ENCODE measurements at regions not wholly inside any gene's neighbourhood (a gene's known extent, or its start where the extent isn't known, plus 50 kb on each side); places are given as distances from the start of the nearest gene placed in this dataset.

- DNase-seq = no peak
- no peaks in the 10 kb centered on the region for H3K36me3 ChIP-seq
Observed at GRCh38 chr21:28540514-28540913, 452.2 kb downstream of the LTN1 start.

GRCh38 chr21:28539623-28539988 is 453.1 kb downstream of the LTN1 start:
- no peaks in the 10 kb centered on the region for H3K4me1 ChIP-seq
- DNase-seq = no peak
- H3K36me3 ChIP-seq = no peaks in the 10 kb centered on the region
- no peaks in the 10 kb centered on the region for H3K27me3 ChIP-seq
- H3K9me3 ChIP-seq (replicated peaks) = no peaks in the 10 kb centered on the region
- no peak overlapping the region for H3K27ac ChIP-seq
- no peak overlapping the region for H3K4me3 ChIP-seq

More at GRCh38 chr21:28540514-28540913, 452.2 kb downstream of the LTN1 start:
- Histone ChIP-seq H3K9me3 (replicated peaks) (no peaks in the 10 kb centered on the region), H3K27ac (no peak overlapping the region), H3K4me1 (no peaks in the 10 kb centered on the region), H3K27me3 (no peaks in the 10 kb centered on the region), H3K4me3 (no peak overlapping the region)

GRCh38 chr21:28538987-28539622 is 453.6 kb downstream of the LTN1 start:
- DNase-seq = no peak
- no peak overlapping the region for H3K4me3 ChIP-seq
- H3K9me3 ChIP-seq (replicated peaks) = no peaks in the 10 kb centered on the region
- no peak overlapping the region for H3K27ac ChIP-seq
- H3K27me3 ChIP-seq = no peaks in the 10 kb centered on the region
- H3K36me3 ChIP-seq = no peaks in the 10 kb centered on the region
- no peaks in the 10 kb centered on the region for H3K4me1 ChIP-seq

GRCh38 chr21:28537371-28538079 is 455.2 kb downstream of the LTN1 start:
- DNase-seq = no peak
- no peaks in the 10 kb centered on the region for H3K9me3 ChIP-seq (replicated peaks)
- H3K4me1 ChIP-seq = no peaks in the 10 kb centered on the region
- no peak overlapping the region for H3K27ac ChIP-seq
- no peaks in the 10 kb centered on the region for H3K27me3 ChIP-seq
- no peaks in the 10 kb centered on the region for H3K36me3 ChIP-seq
- H3K4me3 ChIP-seq = no peak overlapping the region

- Histone ChIP-seq H3K4me3 (no peak overlapping the region), H3K27ac (no peak overlapping the region), H3K4me1 (no peaks in the 10 kb centered on the region), H3K36me3 (no peaks in the 10 kb centered on the region), H3K9me3 (replicated peaks) (no peaks in the 10 kb centered on the region), H3K27me3 (no peaks in the 10 kb centered on the region)
- DNase-seq = no peak
Observed at GRCh38 chr21:28532446-28532845, 460.2 kb downstream of the LTN1 start.

GRCh38 chr21:28523367-28523766 is 469.3 kb downstream of the LTN1 start:
- no peaks in the 10 kb centered on the region for H3K36me3 ChIP-seq
- no peak overlapping the region for H3K27ac ChIP-seq
- H3K27me3 ChIP-seq = no peaks in the 10 kb centered on the region
- DNase-seq = no peak
- no peak overlapping the region for H3K4me3 ChIP-seq
- peaks cover 4% of the 10 kb centered on the region for H3K4me1 ChIP-seq
- no peaks in the 10 kb centered on the region for H3K9me3 ChIP-seq (replicated peaks)

- DNase-seq = peak; percentile 5 to 42
- H3K9me3 ChIP-seq (replicated peaks) = no peaks in the 10 kb centered on the region
- H3K27me3 ChIP-seq = no peaks in the 10 kb centered on the region
- H3K36me3 ChIP-seq = no peaks in the 10 kb centered on the region
- H3K27ac ChIP-seq = no peak overlapping the region
- no peak overlapping the region for H3K4me3 ChIP-seq
- H3K4me1 ChIP-seq = peaks cover 4% of the 10 kb centered on the region
Observed at GRCh38 chr21:28522014-28522799, 470.5 kb downstream of the LTN1 start.

GRCh38 chr21:28518630-28519029 is 474.0 kb downstream of the LTN1 start:
- H3K36me3 ChIP-seq = no peaks in the 10 kb centered on the region
- H3K4me1 ChIP-seq = peaks cover 4% of the 10 kb centered on the region
- no peak overlapping the region for H3K27ac ChIP-seq
- H3K9me3 ChIP-seq (replicated peaks) = no peaks in the 10 kb centered on the region
- H3K4me3 ChIP-seq = no peak overlapping the region
- DNase-seq = no peak
- no peaks in the 10 kb centered on the region for H3K27me3 ChIP-seq

- peak; percentile 80 to 93 for DNase-seq
- no peak overlapping the region for H3K4me3 ChIP-seq
Observed at GRCh38 chr21:28516991-28517592, 475.6 kb downstream of the LTN1 start.

GRCh38 chr21:28516021-28516420 is 476.7 kb downstream of the LTN1 start:
- Histone ChIP-seq H3K27ac (no peak overlapping the region), H3K4me3 (no peak overlapping the region), H3K27me3 (no peaks in the 10 kb centered on the region)

More at GRCh38 chr21:28516991-28517592, 475.6 kb downstream of the LTN1 start:
- no peaks in the 10 kb centered on the region for H3K9me3 ChIP-seq (replicated peaks)
- H3K4me1 ChIP-seq = no peaks in the 10 kb centered on the region
- no peaks in the 10 kb centered on the region for H3K27me3 ChIP-seq
- H3K27ac ChIP-seq = no peak overlapping the region
- no peaks in the 10 kb centered on the region for H3K36me3 ChIP-seq

GRCh38 chr21:28513428-28513827 is 479.2 kb downstream of the LTN1 start:
- DNase-seq = no peak
- Histone ChIP-seq H3K4me3 (no peak overlapping the region), H3K27ac (no peak overlapping the region), H3K9me3 (replicated peaks) (no peaks in the 10 kb centered on the region), H3K4me1 (peaks cover 4% of the 10 kb centered on the region; the same call in 1 of the 2 replicates), H3K27me3 (no peaks in the 10 kb centered on the region), H3K36me3 (no peaks in the 10 kb centered on the region)

More at GRCh38 chr21:28516021-28516420, 476.7 kb downstream of the LTN1 start:
- Histone ChIP-seq H3K4me1 (no peaks in the 10 kb centered on the region), H3K36me3 (no peaks in the 10 kb centered on the region), H3K9me3 (replicated peaks) (no peaks in the 10 kb centered on the region)
- DNase-seq = no peak

GRCh38 chr21:28509031-28509430 is 483.6 kb downstream of the LTN1 start:
- peak in 1 of 2 experiments; percentile 35 for DNase-seq
- no peaks in the 10 kb centered on the region for H3K27me3 ChIP-seq
- H3K4me3 ChIP-seq = no peak overlapping the region
- peaks cover 4% of the 10 kb centered on the region; the same call in 1 of the 2 replicates for H3K4me1 ChIP-seq
- no peak overlapping the region for H3K27ac ChIP-seq
- no peaks in the 10 kb centered on the region for H3K9me3 ChIP-seq (replicated peaks)
- no peaks in the 10 kb centered on the region for H3K36me3 ChIP-seq

GRCh38 chr21:28508126-28508525 is 484.6 kb downstream of the LTN1 start:
- H3K36me3 ChIP-seq = no peaks in the 10 kb centered on the region
- H3K4me1 ChIP-seq = peaks cover 4% of the 10 kb centered on the region; the same call in 1 of the 2 replicates
- H3K9me3 ChIP-seq (replicated peaks) = no peaks in the 10 kb centered on the region
- DNase-seq = no peak
- no peak overlapping the region for H3K27ac ChIP-seq
- no peak overlapping the region for H3K4me3 ChIP-seq
- no peaks in the 10 kb centered on the region for H3K27me3 ChIP-seq

GRCh38 chr21:28496517-28496916 is 496.2 kb downstream of the LTN1 start:
- Histone ChIP-seq H3K27me3 (no peaks in the 10 kb centered on the region), H3K36me3 (no peaks in the 10 kb centered on the region), H3K4me1 (no peaks in the 10 kb centered on the region), H3K27ac (no peak overlapping the region), H3K4me3 (no peak overlapping the region), H3K9me3 (replicated peaks) (no peaks in the 10 kb centered on the region; the same call in 1 of the 2 replicates)
- no peak for DNase-seq

- H3K36me3 ChIP-seq = no peaks in the 10 kb centered on the region
Observed at GRCh38 chr21:28492127-28492526, 500.6 kb downstream of the LTN1 start.

More at GRCh38 chr21:28492127-28492526, 500.6 kb downstream of the LTN1 start:
- Histone ChIP-seq H3K4me3 (no peak overlapping the region), H3K4me1 (no peaks in the 10 kb centered on the region), H3K27ac (no peak overlapping the region), H3K27me3 (no peaks in the 10 kb centered on the region), H3K9me3 (replicated peaks) (no peaks in the 10 kb centered on the region; the same call in 1 of the 2 replicates)
- DNase-seq = no peak
